CD4-positive, alpha-beta T cell treated with Interleukin-4 for 4 hours (primary cell): ENCODE measurements at regions not wholly inside any gene's neighbourhood (a gene's known extent, or its start where the extent isn't known, plus 50 kb on each side); places are given as distances from the start of the nearest gene placed in this dataset.

ENCODE experiments used
- DNase-seq: peaks from one replicate; pipeline ENCODE4 v3.0.0-alpha.2; 2020

DNA sequence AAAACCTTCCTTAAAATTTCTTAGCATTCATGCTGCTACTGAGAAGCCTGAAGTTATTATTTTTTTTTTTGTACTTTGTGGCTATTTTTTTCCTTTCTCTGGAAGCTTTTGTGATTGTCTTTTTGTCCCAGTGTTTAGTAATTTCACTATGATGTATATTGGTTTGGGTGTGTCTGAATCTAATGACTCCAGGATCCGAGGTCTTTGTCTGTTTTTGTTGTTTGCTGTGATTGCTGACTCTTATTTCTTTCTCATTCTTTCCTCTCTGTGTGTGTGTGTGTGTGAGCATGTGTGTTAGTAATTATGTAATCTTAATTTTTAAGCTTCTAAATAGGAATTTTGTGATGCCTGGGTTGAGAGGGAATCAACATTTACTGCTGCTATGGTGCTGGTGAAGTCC is 152.0 kb downstream of the RAP2B start:
- DNase-seq, result no peak

DNA sequence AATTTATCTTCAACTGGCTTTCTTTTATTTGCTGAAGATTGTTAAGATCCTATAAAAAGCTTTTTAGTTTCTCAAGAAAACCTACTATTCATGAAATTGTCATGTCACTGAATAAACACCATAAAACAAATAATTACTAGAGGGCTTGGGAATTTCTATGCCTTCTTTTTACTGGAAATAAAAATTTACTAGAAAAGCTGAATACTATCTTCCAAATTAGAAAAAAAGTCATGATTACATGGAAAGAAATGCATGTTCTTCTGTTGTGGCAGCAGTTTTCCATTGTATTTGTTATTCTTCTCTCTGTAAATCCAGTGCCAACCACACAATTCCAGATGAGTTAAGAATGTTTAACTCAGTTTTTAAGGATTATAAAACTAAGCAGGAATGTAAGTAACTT is 153.8 kb downstream of the RAP2B start:
- DNase-seq, result no peak

DNA sequence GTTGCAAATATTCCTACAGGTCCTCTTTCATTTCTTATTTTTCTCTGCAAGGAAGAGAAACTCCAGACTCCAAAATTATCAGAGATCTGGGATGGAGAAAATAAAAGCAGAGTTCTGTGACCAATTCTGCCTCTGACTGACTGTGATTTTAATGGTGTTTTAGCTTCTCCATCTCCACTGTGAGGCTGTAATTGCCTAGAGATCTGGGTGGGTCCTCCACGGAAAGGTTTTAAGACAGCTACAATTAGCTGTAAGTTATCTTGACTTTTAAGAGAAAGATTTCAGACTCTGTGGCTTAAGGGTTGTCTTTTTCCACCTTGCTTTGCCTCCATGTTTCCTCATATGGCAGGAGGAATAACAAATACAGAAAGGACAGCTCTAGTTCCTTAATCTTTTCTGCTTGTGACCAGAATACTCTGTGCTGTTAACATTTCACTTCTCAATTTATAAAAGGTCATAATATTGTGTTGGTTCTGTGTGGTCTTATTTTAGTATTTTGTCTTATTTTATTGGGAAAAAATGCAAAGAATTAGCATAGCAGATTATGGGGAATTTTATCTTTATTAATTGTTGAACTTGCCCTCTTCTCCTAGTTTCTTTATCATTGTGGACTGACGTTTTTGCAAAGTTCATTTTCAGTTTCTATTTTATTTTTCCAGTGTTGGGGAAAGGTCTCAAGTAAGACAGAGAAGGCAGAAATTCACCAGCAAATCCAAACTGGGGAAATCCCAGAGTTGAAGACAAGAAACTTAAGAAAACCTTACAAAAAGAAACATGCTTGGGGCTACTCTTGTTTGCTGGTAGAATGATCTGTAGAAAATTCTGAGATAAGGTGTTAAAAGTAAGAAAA is 157.9 kb downstream of the RAP2B start:
- no peak for DNase-seq

DNA sequence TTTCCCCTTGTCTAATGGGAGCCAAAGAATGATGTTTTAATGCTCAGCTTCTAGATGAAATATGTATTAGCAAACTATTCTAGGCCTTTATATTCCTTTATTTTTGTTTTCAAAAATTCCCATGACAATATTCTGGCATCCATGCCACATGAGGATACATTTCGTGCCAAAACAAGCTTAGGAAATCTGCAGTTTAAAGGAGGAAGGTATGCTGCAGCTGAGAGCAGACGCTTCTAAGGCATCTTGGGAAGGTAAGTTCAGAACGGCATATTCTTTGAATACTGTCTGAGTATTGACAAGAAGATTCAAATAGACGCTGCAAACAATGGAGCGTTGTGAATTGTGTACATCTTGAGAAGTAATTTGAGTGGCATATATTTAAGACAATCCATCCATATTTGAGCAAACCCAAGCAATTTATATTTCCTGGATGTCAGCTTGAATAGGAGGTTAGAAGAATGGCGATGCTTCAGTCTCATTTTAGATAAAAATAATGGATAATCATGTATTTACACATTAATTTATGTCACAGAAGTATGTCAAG is 158.6 kb downstream of the RAP2B start:
- DNase-seq, result no peak

DNA sequence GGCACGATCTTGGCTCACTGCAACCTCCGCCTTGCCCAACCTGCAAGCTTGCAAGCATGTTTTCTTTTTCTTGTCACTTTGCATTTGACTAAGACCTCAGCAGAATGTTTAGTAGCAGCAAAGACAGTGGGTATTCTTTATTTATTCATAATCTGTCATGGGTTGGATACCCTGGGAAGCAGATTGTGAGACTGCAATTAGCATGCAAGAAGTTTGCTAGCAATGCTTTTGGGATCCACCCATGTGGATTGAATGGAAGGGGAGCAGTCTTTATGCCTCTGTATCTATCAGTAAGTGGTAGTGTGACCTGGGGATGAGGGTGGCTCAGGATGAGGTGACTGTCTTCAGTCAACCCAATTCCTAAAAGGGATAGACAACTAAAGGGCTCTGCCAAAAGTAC is 166.7 kb downstream of the RAP2B start:
- no peak for DNase-seq

DNA sequence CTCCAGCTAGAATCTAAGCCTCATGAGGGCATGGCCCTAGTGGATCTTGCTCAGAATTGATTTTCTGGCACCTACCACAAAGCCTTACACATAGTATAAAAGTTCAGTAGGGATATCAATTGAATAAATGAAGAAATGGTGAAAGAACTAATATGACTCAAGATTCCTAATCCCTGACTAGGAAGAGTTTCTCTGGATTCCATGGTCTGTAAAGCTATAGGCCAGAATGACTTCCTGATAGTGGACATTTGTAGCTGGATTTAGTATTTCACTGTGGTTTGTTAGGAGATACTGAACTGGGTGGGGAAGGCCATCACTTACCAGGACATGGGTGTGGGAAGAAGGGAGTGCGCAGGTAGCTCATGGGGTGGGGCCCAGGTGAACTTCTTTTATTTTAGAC is 168.9 kb downstream of the RAP2B start:
- no peak for DNase-seq

DNA sequence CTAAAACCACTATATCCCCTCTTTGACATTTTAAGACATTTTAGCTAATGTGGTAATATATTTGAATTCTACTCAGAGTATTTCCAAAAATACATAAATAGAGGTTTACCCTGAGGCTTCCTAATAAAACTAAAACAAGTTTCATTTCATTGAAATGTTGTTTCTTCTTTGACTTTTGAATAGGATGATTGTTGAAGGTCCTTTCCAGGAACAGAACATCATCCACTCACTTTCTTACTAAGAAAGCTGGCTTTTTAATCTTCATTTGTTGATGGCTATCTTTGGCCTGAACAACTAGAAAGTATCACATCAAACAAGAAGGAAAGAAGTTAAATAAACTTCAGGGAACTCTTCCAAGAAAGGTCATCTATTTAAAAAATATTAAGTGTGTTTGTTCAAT is 169.7 kb downstream of the RAP2B start:
- no peak for DNase-seq

DNA sequence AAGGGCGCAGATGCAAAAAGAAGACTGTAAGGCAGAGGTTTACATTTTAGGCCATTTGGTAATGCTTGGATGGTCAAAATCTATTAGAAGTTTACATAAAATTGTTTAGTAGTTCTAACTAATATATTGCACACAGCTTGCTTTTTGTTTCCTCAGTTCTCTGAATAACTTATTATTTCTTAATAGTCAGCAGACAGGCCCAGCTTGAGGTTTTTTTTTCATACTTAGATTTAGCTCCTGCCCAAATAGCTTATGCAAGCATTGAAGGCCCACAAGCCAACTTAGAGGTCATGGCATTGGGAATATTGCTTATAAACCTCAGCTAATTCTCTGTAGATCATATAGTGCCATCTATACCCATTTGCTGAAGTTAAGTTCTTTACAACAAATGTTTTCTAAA is 172.5 kb downstream of the RAP2B start:
- DNase-seq, result no peak

DNA sequence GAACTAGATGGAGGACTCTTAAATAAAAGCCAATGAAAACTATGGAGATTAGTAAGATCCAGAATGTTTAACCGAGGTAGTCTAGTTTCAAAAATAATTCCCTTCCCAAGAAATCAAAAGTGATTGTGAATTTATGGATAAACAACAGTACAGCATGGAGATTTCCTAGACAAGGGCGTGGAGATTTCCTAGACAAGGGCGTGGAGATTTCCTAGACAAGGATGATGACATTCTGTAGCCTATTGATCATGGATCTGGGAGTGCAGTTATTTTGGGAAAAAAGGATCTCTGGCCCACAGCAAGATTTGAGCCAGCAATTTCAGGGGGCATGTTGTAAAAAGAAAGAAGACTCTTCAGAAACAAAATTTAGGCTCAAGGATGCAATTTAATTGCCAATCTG is 175.3 kb downstream of the RAP2B start:
- no peak for DNase-seq

DNA sequence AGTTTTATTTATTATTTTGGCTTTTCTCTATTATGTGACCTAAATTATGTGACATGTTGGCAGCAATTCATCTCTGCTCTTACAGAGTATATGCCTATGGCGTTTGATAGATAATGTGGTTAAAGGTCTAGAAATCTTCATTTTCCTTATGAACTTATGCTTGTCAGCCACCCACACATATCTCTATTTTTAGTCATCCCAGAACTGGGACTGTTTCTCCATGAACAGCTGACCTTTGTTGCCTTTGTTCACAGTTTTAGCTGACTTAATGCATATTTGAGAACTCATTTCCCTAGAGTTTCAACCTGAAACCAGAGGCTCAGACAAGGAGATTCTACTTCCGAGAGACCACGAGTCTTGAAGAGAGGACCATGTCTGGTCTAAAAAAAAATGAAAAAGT is 176.5 kb downstream of the RAP2B start:
- DNase-seq, result no peak

DNA sequence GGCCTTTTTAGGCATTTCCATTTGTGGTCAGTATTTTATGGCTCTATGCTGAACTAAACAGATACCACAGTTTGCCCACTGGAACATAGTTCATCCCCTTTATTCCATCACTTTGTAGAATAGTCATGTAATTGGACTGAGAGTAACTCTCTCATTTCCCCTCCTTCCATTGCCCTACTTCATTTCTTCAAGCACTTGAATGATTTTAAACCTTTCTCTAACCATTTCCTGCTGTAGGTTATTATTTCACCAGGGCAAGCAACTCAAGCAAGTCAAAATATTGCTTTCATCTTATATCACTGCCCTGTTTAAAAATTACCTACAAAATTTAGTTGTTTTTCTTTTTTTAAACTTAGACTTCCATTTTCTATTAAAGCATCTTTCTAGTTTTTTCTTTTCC is 177.0 kb downstream of the RAP2B start:
- DNase-seq, result no peak

DNA sequence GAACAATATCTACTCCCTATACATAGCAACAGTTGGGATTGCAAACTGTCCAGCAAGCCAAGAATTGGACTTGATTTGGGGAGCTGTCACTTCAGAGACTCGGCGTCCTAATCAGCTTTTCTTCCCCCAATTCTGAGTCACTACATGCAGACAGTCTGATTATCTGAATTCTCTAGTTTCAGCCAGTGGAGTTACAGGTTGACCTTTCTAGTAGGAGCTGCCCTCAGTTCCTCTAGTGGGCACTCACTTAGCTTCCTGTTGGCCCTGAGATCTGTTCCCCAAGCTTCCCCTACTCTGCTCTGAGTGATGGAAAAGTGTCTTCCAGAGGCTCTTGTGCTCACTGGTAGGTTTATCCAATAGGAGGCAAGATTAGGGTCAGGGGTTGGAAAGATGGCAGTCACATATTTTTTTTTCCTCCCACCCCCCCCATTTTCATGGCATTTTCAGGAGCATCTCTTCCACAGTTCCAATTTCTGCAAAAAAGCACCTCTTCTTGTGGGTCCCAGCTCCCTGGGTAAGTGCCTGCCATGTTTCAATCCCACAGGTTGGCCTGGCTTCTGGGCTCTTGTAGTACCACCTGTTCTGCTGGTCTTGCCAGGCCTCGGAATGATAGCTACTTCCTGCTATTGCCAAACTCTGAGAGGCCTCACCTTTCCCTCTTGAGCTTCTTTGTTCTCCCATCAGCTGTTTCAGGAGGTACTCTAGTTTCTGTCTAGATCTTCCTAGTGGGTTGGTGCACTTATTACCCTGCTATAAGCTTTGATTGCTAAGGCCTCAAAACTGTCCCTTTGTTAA is 182.2 kb downstream of the RAP2B start:
- no peak for DNase-seq

DNA sequence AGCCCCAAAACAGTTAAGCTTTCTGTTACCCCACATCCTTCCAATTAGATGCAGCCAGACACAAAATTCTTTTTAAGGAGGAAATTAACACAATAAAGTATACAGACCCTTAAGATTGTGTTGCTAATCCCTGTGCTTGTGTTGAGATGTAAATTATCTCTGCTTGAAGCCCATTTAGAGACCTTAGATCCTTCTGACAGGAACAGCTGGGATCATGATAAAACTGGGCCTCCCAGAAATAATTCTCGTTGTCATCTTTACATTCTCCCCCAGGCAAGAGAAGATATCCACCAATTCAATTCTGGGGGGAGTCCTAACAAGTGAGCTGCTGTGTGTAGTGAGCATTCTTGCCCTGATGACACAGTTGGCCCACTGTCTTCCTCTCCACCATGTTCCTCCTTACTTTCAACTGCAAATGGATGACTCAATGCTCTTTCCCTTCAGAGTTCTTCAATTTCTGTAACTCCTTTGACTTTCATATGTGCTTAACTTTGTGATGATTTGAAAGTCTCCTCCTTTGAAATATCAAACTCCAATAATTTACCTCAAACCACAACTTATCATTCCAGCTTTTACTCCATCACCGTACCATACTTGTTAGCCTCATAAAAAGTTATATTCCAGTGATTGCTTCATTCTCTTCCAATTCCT is 186.6 kb downstream of the RAP2B start:
- no peak for DNase-seq

DNA sequence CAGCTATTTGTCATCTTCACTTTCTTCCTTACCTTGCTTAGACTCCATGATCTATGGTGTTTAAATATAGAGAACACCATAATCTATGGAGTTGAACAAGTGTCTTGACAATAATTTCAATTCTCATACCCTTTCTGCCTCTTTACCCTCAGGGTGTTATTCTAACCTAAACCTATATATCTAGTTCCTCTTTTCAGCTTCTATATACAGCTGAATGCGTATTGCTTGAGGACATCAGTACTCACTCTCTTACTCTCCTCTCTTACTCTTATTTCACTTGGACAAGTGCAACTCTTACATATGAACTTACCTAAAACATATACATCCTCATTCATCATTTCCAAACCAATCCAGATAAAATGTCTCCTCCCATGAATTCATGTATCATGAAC is 187.1 kb downstream of the RAP2B start:
- no peak for DNase-seq

DNA sequence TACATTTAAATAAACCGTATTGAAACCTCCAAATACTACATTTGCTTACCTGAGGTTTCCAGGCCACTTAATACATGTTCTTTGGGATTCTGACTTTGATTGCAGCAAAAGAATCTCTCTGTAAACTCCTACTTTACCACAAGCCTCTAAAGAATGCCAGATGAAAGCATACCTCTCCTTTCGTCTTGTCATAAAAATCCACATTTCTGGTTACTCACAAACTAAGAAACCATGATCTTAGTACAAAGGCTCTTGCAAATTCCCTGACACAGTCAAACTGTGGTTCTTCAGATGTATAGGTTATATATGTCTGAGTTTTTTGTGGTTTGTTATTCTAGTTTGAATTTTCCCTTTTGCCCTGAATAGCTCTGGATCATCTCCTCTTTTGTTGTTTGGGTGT is 188.4 kb downstream of the RAP2B start:
- DNase-seq, result no peak

DNA sequence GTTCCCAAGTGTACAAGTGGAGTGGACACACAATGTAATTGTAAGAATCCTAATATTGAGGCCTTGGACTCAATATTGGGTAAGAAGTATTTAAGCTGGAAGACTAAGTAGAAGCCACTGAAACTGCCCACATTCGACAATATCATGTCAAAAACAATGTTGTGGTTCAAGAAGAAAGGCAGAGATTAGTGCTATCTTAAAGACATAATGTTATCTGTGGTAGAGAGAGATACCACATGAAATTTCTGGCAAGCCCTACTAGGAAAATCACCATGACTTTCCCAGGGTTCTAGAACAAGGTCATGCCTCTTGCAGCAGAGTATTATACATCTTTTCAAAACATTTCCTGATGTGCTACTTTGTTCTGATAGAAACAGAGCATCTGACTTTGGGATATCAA is 192.6 kb downstream of the RAP2B start:
- DNase-seq, result no peak

DNA sequence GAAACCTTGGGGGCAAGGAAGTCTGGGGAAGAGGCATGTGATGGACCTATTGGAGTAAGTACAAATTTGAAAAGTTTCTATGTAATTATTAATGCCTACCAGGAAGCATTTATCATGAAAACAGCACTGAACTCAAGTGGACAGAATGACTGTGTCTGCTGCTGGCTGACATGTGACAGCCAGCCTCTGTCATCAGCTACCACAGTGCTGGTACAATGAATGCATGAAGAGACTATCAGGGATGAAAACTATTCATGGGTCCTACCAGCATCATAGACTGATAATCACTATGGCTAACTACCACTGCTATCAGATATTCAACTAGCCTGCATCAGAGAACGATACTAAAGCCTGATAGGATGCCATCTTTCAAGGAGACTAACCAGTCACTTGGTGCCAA is 193.5 kb downstream of the RAP2B start:
- no peak for DNase-seq

DNA sequence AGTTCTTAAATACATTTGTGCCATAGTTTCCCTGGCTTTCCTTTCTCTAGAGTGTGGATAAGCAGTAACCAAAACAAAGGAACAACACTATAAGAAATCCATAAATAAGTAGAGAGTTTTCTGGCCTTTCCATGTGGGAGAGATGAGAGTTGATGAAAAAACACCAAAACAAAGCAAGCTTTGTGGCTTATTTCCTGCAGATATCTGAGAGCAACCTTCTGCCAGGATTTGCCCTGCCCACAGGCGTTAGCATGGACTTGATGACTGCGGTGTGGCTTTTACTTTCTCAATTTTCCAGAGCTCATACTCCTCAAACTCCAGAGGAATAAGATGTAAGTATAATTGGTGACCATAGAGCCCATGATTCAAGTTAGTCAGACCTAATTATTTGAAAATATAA is 194.9 kb downstream of the RAP2B start:
- DNase-seq, result no peak

DNA sequence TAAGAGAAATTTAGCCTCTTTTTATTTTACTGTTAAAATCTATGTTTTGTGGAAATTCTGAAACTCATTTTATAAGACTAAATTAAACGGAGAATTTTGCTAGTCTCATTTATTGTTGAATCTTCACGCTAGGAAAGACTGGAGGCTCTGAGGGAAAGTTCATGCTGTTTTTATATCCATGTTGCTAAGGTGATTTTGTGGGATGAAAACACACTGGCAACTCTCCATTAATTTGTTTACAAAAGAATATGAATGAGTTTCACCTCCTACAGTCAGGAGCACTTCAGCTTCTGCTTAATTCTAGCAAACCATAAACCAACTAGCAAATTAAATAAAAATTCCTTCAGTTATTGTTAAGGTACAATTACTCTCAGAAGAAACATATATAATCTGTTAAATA is 195.4 kb downstream of the RAP2B start:
- DNase-seq, result no peak

DNA sequence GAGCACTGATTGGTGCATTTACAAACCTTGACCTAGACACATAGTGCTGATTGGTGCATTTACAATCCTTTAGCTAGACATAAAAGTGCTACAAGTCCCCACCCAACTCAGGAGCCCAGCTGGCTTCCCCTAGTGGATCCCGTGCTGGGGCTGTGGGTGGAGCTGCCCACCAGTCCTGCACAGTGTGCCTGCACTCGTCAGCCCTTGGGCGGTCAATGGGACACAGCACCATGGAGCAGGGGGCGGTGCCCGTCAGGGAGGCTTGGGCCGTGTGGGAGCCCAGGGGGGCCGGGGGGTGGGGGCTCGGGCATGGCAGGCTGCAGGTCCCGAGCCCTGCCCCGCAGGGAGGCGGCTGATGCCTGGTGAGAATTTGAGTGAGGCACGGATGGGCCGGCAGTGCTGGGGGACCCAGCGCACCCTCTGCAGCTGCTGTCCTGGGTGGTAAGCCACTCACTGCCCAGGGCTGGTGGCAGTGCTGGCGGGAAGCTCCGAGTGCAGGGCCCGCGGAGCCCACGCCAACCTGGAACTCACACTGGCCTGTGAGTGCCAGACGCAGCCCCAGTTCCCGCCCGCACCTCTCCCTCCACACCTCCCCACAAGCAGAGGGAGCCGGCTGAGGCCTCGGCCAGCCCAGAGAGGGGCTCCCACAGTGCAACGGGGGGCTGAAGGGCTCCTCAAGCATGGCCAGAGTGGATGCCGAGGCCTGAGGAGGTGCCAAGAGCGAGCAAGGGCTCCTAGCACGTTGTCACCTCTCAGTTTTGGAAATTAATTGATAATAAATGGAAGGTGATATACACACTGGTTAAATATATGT is 207.7 kb downstream of the RAP2B start:
- no peak for DNase-seq

DNA sequence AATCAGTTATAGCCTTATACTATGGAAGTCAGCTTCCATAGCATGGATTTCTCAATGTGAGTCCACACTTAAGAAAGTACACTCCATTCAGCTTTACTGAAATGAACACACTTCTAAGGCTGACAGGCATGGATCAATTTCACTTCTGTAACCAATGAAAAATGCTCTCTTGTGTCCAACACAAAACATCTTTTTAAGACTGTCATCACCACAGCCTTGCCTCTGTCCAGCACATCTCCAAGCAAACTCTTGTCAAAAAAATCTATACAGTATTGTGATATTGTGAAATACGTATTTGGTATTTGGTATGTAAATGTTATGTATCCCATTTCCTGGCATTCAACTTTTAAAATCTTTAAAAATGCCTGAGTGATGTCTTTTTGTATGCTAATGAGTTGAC is 208.7 kb downstream of the RAP2B start:
- no peak for DNase-seq

DNA sequence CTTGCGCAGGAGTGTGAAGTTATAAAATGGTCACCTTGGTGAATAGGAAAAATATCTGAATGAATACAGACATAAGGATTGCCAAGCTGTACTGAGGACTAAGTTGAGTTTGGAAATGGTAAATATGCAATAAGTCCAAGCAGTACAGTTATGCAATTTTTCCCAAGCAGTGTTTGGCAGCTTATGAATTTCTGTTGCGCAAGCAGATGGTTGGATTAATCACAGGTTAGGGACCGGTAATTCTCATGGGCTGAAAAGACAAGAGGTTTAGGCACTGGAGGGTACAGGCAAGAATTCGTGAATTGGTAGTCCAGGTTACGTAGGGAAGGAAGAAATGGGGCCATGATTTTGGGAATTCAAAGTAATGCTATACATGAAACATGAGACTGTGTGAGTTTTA is 210.3 kb downstream of the RAP2B start:
- DNase-seq, result no peak

DNA sequence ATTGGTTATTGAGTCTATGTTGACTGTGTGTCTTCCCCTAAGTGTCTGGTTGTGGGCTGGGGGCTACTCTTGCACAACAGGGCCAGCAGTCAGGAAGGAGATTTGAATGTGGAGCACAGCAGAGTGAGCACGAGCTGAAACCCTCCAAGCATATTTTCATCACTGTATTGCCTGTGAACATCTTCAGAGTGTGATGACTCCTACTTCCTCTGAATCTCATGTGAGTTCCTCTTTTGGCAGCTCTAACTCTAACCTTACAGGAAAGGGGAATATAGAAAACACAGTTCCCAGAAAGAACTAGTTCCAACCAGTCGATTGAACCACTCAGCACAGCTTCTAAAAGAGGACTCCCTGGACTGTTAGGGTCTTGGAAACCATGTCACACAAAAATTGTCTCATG is 211.6 kb downstream of the RAP2B start:
- peak; percentile 10 for DNase-seq
